ENCODE measurements at regions not wholly inside any gene's neighbourhood (a gene's known extent, or its start where the extent isn't known, plus 50 kb on each side); places are given as distances from the start of the nearest gene placed in this dataset.

DNA sequence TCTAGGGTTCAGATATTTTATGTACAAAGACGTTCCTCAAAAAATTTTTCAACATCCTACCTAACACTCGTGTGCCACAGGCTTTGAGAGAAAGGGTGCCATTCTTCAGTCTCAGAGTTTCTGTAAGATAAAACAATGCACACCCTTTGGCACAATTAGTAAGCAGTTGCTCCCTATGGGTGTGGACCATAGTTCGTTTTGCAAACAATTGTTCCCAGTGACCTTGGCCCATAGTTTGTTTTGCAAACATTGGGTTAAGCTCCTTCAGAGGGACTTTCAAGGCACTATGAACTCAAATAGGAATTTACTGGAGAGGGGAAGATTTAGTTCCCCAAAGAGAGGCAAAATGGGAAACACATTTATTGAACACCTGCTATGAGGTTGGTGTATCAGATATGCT is 220.3 kb upstream of the CA10 start:
- no peak for DNase-seq (ENCODE audit: low read depth)
- TF ChIP-seq, protein P1, sequence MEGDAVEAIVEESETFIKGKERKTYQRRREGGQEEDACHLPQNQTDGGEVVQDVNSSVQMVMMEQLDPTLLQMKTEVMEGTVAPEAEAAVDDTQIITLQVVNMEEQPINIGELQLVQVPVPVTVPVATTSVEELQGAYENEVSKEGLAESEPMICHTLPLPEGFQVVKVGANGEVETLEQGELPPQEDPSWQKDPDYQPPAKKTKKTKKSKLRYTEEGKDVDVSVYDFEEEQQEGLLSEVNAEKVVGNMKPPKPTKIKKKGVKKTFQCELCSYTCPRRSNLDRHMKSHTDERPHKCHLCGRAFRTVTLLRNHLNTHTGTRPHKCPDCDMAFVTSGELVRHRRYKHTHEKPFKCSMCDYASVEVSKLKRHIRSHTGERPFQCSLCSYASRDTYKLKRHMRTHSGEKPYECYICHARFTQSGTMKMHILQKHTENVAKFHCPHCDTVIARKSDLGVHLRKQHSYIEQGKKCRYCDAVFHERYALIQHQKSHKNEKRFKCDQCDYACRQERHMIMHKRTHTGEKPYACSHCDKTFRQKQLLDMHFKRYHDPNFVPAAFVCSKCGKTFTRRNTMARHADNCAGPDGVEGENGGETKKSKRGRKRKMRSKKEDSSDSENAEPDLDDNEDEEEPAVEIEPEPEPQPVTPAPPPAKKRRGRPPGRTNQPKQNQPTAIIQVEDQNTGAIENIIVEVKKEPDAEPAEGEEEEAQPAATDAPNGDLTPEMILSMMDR (conservative IDR thresholded peaks at IDR 0.05; ENCODE audit: low read length), result no peak
- H3K4me3 ChIP-seq (ENCODE audit: low read length), result no peak overlapping the region

DNA sequence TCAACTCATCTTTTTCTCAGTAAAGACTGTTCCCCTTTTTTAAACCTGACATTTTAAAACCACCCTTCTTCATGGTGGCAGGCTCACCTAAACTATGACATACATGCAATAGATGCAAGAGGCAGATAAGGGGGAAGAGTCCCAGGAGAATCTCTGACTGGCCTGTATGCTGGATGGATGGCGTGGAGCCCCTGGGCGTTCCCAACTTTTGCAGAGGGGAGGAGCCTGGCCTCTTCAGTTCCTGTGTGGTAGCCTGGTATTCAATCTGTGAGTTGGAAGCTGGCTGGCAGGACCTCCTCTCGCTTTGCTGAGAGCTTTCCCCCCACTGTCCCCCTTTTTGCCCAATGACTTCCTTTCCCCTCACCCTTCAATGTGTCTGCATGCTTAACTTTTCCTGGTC is 217.6 kb upstream of the CA10 start:
- no peak for DNase-seq (ENCODE audit: low read depth)
- TF ChIP-seq, protein P1 (conservative IDR thresholded peaks at IDR 0.05; ENCODE audit: low read length), result no peak
- no peak overlapping the region for H3K4me3 ChIP-seq (ENCODE audit: low read length)

DNA sequence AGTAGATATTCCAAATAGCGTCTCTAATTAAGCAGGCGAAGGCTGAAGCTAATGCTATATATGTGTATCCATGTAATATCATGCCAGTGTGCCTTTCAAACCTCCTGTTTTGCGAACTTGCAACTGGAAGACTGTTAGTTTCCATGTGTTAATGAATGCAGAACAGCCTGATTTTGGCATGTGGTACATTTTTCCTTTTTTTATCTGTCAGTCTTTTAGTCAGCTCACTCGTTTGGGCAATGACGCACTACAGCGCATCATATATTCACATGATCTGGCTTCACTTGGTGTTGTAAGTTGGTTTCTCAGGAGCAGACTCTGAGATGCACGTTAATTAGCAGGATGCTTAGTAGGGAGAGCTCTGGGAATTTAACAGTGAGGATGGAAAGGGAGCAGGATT is 210.4 kb upstream of the CA10 start:
- TF ChIP-seq, protein P1 (conservative IDR thresholded peaks at IDR 0.05; ENCODE audit: low read length), result no peak
- DNase-seq (ENCODE audit: low read depth), result no peak
- no peak overlapping the region for H3K4me3 ChIP-seq (ENCODE audit: low read length)

DNA sequence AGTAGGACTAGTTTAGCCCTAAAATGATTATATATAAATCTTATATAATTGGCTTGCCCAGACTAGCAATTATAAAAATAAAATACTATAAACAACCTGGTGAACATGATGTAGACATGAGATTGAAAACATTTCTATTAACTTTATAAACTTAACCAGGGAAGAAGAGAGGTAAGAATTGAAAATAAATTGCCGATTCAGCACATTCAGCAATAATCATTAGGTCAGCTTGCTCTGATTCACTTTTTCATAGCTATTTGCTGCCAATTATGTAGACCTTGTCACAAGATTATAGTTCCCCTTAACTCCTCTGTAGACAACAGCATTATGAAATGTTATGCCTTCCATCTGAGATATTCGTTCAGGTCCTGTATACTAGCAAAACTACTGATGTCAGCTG is 199.3 kb upstream of the CA10 start:
- no peak for DNase-seq (ENCODE audit: low read depth)
- no peak overlapping the region for H3K4me3 ChIP-seq (ENCODE audit: low read length)
- TF ChIP-seq, protein P1 (conservative IDR thresholded peaks at IDR 0.05; ENCODE audit: low read length), result no peak

DNA sequence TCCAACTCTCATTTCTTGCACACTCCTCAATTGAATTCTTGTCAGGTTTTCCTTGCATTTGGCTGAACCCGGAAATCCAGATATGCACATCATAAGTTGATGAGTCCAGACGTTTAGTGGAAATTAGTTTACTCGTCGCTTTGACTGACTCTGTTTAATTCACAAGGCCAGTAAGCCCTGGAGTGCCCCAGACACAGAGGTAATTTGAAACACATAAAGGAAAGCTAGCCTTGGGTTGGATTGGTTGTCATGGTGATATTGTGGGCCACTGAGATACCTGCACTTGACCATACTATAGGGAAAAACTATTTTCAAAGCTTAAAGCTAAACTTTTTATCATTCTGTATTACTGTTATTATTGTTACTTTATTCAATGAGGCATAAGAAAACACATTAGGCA is 178.3 kb upstream of the CA10 start:
- TF ChIP-seq, protein P1 (conservative IDR thresholded peaks at IDR 0.05; ENCODE audit: low read length), result no peak
- no peak overlapping the region for H3K4me3 ChIP-seq (ENCODE audit: low read length)
- no peak for DNase-seq (ENCODE audit: low read depth)

DNA sequence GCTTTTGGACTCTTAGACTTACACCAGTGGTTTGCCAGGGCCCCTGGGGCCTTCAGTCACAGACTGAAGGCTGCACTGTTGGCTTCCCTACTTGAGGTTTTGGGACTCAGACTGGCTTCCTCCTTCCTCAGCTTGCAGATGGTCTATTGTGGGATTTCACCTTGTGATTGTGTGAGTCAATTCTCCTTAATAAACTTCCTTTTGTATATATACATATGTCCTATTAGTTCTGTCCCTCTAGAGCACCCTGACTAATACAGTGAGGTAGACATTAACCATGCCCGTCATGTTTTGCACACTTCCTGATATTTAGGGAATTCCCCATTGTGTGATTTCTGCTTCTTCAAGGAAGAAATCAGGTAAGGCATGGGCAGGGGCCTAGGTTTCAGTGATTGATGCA is 147.8 kb upstream of the CA10 start:
- DNase-seq (ENCODE audit: low read depth), result no peak
- TF ChIP-seq, protein P1 (conservative IDR thresholded peaks at IDR 0.05; ENCODE audit: low read length), result no peak
- no peak overlapping the region for H3K4me3 ChIP-seq (ENCODE audit: low read length)

DNA sequence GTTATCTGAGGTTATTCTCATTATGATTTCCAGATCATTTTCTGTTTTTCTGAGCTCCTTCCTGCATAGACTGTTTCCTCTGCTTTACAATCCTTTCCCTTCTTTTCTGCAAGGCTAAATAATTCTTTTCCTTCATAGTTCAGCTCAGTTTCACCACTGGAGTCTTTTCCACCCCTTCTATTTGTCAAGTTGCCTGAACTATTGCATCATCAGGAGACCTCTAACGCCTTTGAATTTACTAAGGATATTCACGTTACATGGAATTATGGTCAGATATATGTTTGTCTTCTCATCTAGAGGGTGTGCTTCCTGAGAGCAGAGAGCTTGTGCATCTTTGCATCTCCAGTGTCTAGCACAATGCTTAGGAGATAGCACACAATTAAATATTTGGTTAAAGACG is 140.4 kb upstream of the CA10 start:
- H3K4me3 ChIP-seq (ENCODE audit: low read length), result no peak overlapping the region
- TF ChIP-seq, protein P1 (conservative IDR thresholded peaks at IDR 0.05; ENCODE audit: low read length), result no peak
- no peak for DNase-seq (ENCODE audit: low read depth)

Data from AG10803 (cell line).